HepG2 (cell line): ENCODE measurements at regions not wholly inside any gene's neighbourhood (a gene's known extent, or its start where the extent isn't known, plus 50 kb on each side); places are given as distances from the start of the nearest gene placed in this dataset.

Experiments used
- ATAC-seq: fragments of 200-7000 bp; cut with Tn5 transposase; 3 replicates; pipeline ENCODE4 v1.9.1; 2020; ENCODE audit warnings: mild to moderate bottlenecking, moderate library complexity
- BruUV-seq: library from RNA; stranded (reverse); fragments of 400-500 nt; replicated peaks from 2 replicates; lab custom pipeline; 2021; lab: Mats Ljungman, UMichigan
- CTCF ChIA-PET: fragments of 300-600 bp; formaldehyde crosslinking; extraction: SDS; loops from one replicate; lab custom pipeline; 2021; ENCODE audit warnings: low total read pairs, inconsistent platforms, low intra/inter-chr PET ratio; lab: Yijun Ruan, JAX
- POLR2A ChIA-PET: fragments of 350-600 bp; sonication (Branson Sonifier 250); formaldehyde crosslinking; loops from one replicate; lab custom pipeline; 2020; ENCODE audit warnings: antibody characterized with exemption, inconsistent platforms; lab: Yijun Ruan, JAX
- DNase-seq: peaks from one replicate; pipeline ENCODE4 v3.0.0-alpha.2; 2015; ENCODE audit warnings: low spot score
- FAIRE-seq: peaks from 3 replicates; lab custom pipeline; 2011; peaks lifted over from hg19 to GRCh38; lab: Jason Lieb, UNC
- H2AFZ ChIP-seq: one replicate; pipeline ENCODE4 v1.6.1; 2011; ENCODE audit warnings: low read length, inconsistent platforms
- H3K27ac ChIP-seq: fragments of 300-600 bp; 3 replicates; pipeline ENCODE4 v1.8.0; 2011; ENCODE audit warnings: mixed run types, mild to moderate bottlenecking, mixed read lengths, low read length, inconsistent platforms; ENCODE audit not compliant: insufficient read depth; ENCODE audit errors: extremely low read length
- H3K27me3 ChIP-seq, 2 experiments: fragments of 200-600 bp in 1 of 2; 2 replicates in 1 of 2; 3 replicates in 1 of 2; pipeline versions ENCODE4 v1.6.0 to v1.8.0; 2011; ENCODE audit warnings: low read length in 2 of 2, mild to moderate bottlenecking in 2 of 2, moderate library complexity in 2 of 2, inconsistent platforms in 1 of 2; ENCODE audit not compliant: insufficient read depth in 2 of 2, control insufficient read depth in 1 of 2
- H3K36me3 ChIP-seq, 2 experiments: fragments of 200-600 bp in 1 of 2; replicated peaks in 1 of 2; 2 replicates in 1 of 2; 3 replicates in 1 of 2; pipeline versions ENCODE4 v1.5.1 to v1.8.0; 2011; ENCODE audit warnings: low read length in 2 of 2, inconsistent platforms in 1 of 2; ENCODE audit not compliant: insufficient read depth in 2 of 2, control insufficient read depth in 1 of 2
- H3K4me1 ChIP-seq: 2 replicates; pipeline ENCODE4 v1.5.1; 2012; ENCODE audit warnings: low read length, inconsistent platforms; ENCODE audit not compliant: insufficient read depth
- H3K4me2 ChIP-seq: 2 replicates; pipeline ENCODE4 v1.6.0; 2011; ENCODE audit warnings: low read depth, low read length, inconsistent platforms
- H3K4me3 ChIP-seq, 3 experiments: fragments of 200-600 bp in 1 of 3; sonication (generic), shearing (Covaris generic) in 1 of 3; replicated peaks in 1 of 3; 2 replicates each; pipeline ENCODE4 v1.5.1; 2011 to 2016; ENCODE audit warnings: low read length in 3 of 3, inconsistent platforms in 2 of 3, low read depth in 2 of 3, mild to moderate bottlenecking in 2 of 3, control low read depth in 1 of 3, mixed read lengths in 1 of 3; ENCODE audit not compliant: insufficient read depth in 1 of 3
- H3K79me2 ChIP-seq: one replicate; pipeline ENCODE4 v1.6.1; 2011; ENCODE audit warnings: low read length, inconsistent platforms; ENCODE audit not compliant: insufficient read depth
- H3K9ac ChIP-seq: 2 replicates; pipeline ENCODE4 v1.6.0; 2011; ENCODE audit warnings: mild to moderate bottlenecking, low read depth, low read length, inconsistent platforms; ENCODE audit not compliant: insufficient read depth
- H3K9me3 ChIP-seq: 2 replicates; pipeline ENCODE4 v1.5.1; 2012; ENCODE audit warnings: mild to moderate bottlenecking, low read length
- H4K20me1 ChIP-seq: 2 replicates; pipeline ENCODE4 v1.6.0; 2011; ENCODE audit warnings: inconsistent platforms, mild to moderate bottlenecking, low read length, moderate library complexity; ENCODE audit not compliant: insufficient read depth
- AFF4 ChIP-seq: sonication (generic); formaldehyde crosslinking; IDR thresholded peaks from 2 replicates; pipeline ENCODE4 v1.4.0; 2020; ENCODE audit warnings: missing genetic modification reagents
- ATF7 ChIP-seq, 2 experiments: fragments of 450-650 bp in 1 of 2; sonication (generic) in 1 of 2; formaldehyde crosslinking in 1 of 2; IDR thresholded peaks; 2 replicates each; pipeline versions ENCODE4 v1.4.0 to v1.6.1; 2016 to 2020; ENCODE audit warnings: antibody characterized with exemption in 1 of 2, mild to moderate bottlenecking in 1 of 2, missing genetic modification reagents in 1 of 2
- CBX5 ChIP-seq: sonication (generic); formaldehyde crosslinking; IDR thresholded peaks from 2 replicates; pipeline ENCODE4 v1.4.0; 2020; ENCODE audit warnings: missing genetic modification reagents, borderline replicate concordance
- HMGXB4 ChIP-seq, 2 experiments: sonication (generic) in 1 of 2; formaldehyde crosslinking in 1 of 2; IDR thresholded peaks; 2 replicates each; pipeline versions ENCODE4 v1.4.0 to v1.6.1; 2018 to 2020; ENCODE audit warnings: missing genetic modification reagents in 2 of 2, borderline replicate concordance in 1 of 2, low read depth in 1 of 2, mild to moderate bottlenecking in 1 of 2, missing biosample characterization in 1 of 2
- MAFG ChIP-seq: sonication (generic); formaldehyde crosslinking; IDR thresholded peaks from 2 replicates; pipeline ENCODE4 v1.5.1; 2020; ENCODE audit warnings: mild to moderate bottlenecking, missing genetic modification reagents
- MAFK ChIP-seq, 2 experiments: IDR thresholded peaks in 1 of 2; conservative IDR thresholded peaks in 1 of 2; 2 replicates each; pipeline ENCODE4 v1.6.1; 2011; ENCODE audit warnings: improper control_type of control experiment in 2 of 2, low read length in 2 of 2
- RFXANK ChIP-seq: IDR thresholded peaks from 2 replicates; pipeline ENCODE4 v1.6.1; 2016
- SOX6 ChIP-seq, 2 experiments: fragments of 450-650 bp in 1 of 2; sonication (generic) in 1 of 2; formaldehyde crosslinking in 1 of 2; IDR thresholded peaks; 2 replicates each; pipeline versions ENCODE4 v1.4.0 to v1.6.1; 2017 to 2020; ENCODE audit warnings: antibody characterized with exemption in 1 of 2, mild to moderate bottlenecking in 1 of 2, missing genetic modification reagents in 1 of 2
- ZNF296 ChIP-seq: sonication (generic); formaldehyde crosslinking; conservative IDR thresholded peaks from 2 replicates; pipeline ENCODE4 v1.5.0; 2020; ENCODE audit warnings: mild to moderate bottlenecking, missing genetic modification reagents
- WGBS: methylation state at CpG from one replicate; pipeline ENCODE4 v1.1.6; 2017; ENCODE audit warnings: low lambda C conversion rate; 5-methylcytosine and 5-hydroxymethylcytosine counted together
- in situ Hi-C: cut with HindIII; loops from 2 replicates; pipeline ENCODE4 v1.10.0; 2017; ENCODE audit warnings: low pct_unique_long_range_greater_than_20kb; ENCODE audit not compliant: extremely low pct_ligation_motif_present
- intact Hi-C: fragments of 100-400 bp; cut with micrococcal nuclease; formaldehyde crosslinking; loops from one replicate; pipeline ENCODE4 v1.10.0; 2022; ENCODE audit not compliant: unreplicated experiment

GRCh38 chr7:118022546-118022945 lies 149.3 kb upstream of the CTTNBP2 start:
- no peak for ATAC-seq
- TF ChIP-seq MAFG (CRISPR knock-in tag) (no peak), SOX6 (IDR thresholded peaks at IDR 0.05) (no peak), SOX6 (CRISPR knock-in tag; IDR thresholded peaks at IDR 0.05) (no peak), ATF7 (IDR thresholded peaks at IDR 0.05) (peak; percentile 29; the same call in 1 of the 2 replicates), ATF7 (CRISPR knock-in tag; IDR thresholded peaks at IDR 0.05) (no peak)
- TF ChIP-seq, all 625 proteins: peak for 1
- Histone ChIP-seq H3K79me2 (no peaks in the 10 kb centered on the region), H3K9me3 (peaks cover 24% of the 10 kb centered on the region), H3K27me3 (no peaks in the 10 kb centered on the region), H3K4me1 (no peaks in the 10 kb centered on the region), H4K20me1 (no peaks in the 10 kb centered on the region), H3K4me3 (no peak overlapping the region), H3K27ac (no peak overlapping the region), H3K4me2 (no peak overlapping the region), H3K36me3 (no peaks in the 10 kb centered on the region), H3K9ac (no peak overlapping the region), H2AFZ (no peak overlapping the region)
- BruUV-seq: no TSS peak
- DNase-seq (no peak), FAIRE-seq (no peak)
- in situ Hi-C loops: no loop called here
- ChIA-PET CTCF (no interaction called here), POLR2A (no interaction called here)
- intact Hi-C loops: no loop called here
- WGBS: 0% methylated on average over 2 of the region's 2 CpGs

DNA sequence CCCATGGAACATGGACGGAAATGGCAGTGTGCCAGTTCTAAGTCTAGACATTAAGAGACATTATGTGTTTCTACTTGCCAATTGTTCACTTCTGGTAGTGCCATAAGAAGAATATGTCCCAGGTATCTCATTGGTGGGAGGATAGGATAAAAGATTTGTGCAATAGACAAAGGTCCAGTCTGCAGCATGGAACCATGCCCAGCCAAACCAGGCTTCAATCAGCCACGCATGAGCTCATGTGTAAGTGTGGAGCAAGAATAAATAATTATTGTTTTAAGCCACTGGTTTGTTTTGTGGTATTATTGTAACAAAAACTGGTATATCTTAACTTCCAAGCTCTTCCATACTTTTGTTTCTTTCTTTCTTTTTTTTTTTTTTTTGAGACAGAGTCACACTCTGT lies 153.6 kb upstream of the CTTNBP2 start:
- H3K4me3 ChIP-seq: no peak overlapping the region
- no peaks in the 10 kb centered on the region for H3K9me3 ChIP-seq
- H4K20me1 ChIP-seq: no peaks in the 10 kb centered on the region
- intact Hi-C loops (no loop called here), in situ Hi-C loops (no loop called here)
- no peaks in the 10 kb centered on the region for H3K4me1 ChIP-seq
- CTCF ChIA-PET: no interaction called here
- H3K36me3 ChIP-seq: no peaks in the 10 kb centered on the region
- H3K9ac ChIP-seq: no peak overlapping the region
- DNase-seq (no peak), ATAC-seq (no peak), FAIRE-seq (no peak)
- H3K79me2 ChIP-seq: no peaks in the 10 kb centered on the region
- POLR2A ChIA-PET: no interaction called here
- 2% methylated on average over 2 of the region's 2 CpGs for WGBS
- no peak overlapping the region for H3K27ac ChIP-seq
- no peak overlapping the region for H2AFZ ChIP-seq
- no peak overlapping the region for H3K4me2 ChIP-seq
- no TSS peak for BruUV-seq
- H3K27me3 ChIP-seq: no peaks in the 10 kb centered on the region
- TF ChIP-seq ZNF296 (CRISPR knock-in tag) (no peak), MAFK (conservative IDR thresholded peaks at IDR 0.05 in 1 of 2, IDR thresholded peaks at IDR 0.05 in 1 of 2; ENCODE audit: low read length in 2 of 2) (no peak), CBX5 (no peak), RFXANK (CRISPR knock-in tag) (no peak), HMGXB4 (CRISPR knock-in tag; IDR thresholded peaks at IDR 0.05; ENCODE audit: borderline replicate concordance in 1 of 2, low read depth in 1 of 2) (no peak), AFF4 (CRISPR knock-in tag) (no peak)
